Activated B cell treated with CpG ODN at 0.5 μM for 24 hours (primary cell): ENCODE measurements at regions not wholly inside any gene's neighbourhood (a gene's known extent, or its start where the extent isn't known, plus 50 kb on each side); places are given as distances from the start of the nearest gene placed in this dataset.

Source experiments
- ATAC-seq: fragments of 200-7000 bp; cut with Tn5 transposase; one replicate; pipeline ENCODE4 v1.10.0; 2021; ENCODE audit warnings: low read depth, mild to moderate bottlenecking, moderate library complexity
- CTCF ChIA-PET: fragments of 350-600 bp; sonication (Branson Sonifier 250); formaldehyde crosslinking; loops from one replicate; lab custom pipeline; 2021; ENCODE audit warnings: antibody characterized with exemption; lab: Charles Lee
- POLR2A ChIA-PET: fragments of 350-600 bp; sonication (Branson Sonifier 250); formaldehyde crosslinking; loops from one replicate; lab custom pipeline; 2021; ENCODE audit warnings: antibody characterized with exemption; lab: Charles Lee
- DNase-seq: peaks from one replicate; pipeline ENCODE4 v3.0.0; 2022
- H3K27ac Mint-ChIP-seq: one replicate; pipeline ENCODE4 v1.8.0; 2020; ENCODE audit warnings: mixed read lengths
- H3K27me3 Mint-ChIP-seq: one replicate; pipeline ENCODE4 v1.8.0; 2021; ENCODE audit warnings: mixed read lengths
- H3K36me3 Mint-ChIP-seq: one replicate; pipeline ENCODE4 v1.8.0; 2021; ENCODE audit warnings: low read depth, mixed read lengths
- H3K4me1 Mint-ChIP-seq: one replicate; pipeline ENCODE4 v1.8.0; 2021; ENCODE audit warnings: mixed read lengths
- H3K4me3 Mint-ChIP-seq: one replicate; pipeline ENCODE4 v1.8.0; 2020; ENCODE audit warnings: mild to moderate bottlenecking, mixed read lengths
- H3K9me3 Mint-ChIP-seq: one replicate; pipeline ENCODE4 v1.8.0; 2020; ENCODE audit warnings: mixed read lengths
- CTCF ChIP-seq: fragments of 200-600 bp; IDR thresholded peaks from one replicate; pipeline ENCODE4 v1.8.0; 2022; ENCODE audit warnings: antibody characterized with exemption, mild to moderate bottlenecking
- intact Hi-C: fragments of 100-400 bp; cut with micrococcal nuclease; formaldehyde crosslinking; loops from one replicate; pipeline ENCODE4 v1.15.1; 2024

GRCh38 chr5:66362687-66363086 is 218.6 kb downstream of the SREK1 start:
- H3K4me1 Mint-ChIP-seq: no peaks in the 10 kb centered on the region
- POLR2A ChIA-PET: no interaction called here
- DNase-seq (no peak), ATAC-seq (no peak)
- H3K4me3 Mint-ChIP-seq: no peak overlapping the region
- no peak overlapping the region for H3K27ac Mint-ChIP-seq
- H3K27me3 Mint-ChIP-seq: peaks cover 8% of the 10 kb centered on the region
- intact Hi-C loops: no loop called here
- no peak for TF ChIP-seq CTCF
- no peaks in the 10 kb centered on the region for H3K36me3 Mint-ChIP-seq
- H3K9me3 Mint-ChIP-seq: no peaks in the 10 kb centered on the region
- CTCF ChIA-PET: no interaction called here

DNA sequence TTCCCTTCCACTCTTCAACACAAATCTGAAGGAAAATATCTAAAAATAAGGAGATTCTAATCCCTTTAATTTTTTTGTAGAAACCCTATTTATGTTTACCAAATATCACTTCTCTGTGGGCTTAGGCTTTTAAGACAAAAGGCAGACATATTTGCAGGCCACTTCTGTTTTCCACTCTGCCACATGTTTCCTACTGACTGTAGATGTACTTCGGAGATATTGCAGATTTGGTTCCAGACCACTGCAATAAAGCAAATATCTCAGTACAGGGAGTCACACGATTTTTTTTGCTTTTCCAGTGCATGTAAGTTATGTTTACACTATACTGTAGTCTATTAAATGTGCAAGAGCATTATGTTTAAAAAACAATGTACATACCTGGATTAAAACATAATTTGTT is 219.0 kb downstream of the SREK1 start:
- ATAC-seq: no peak
- Mint-ChIP-seq H3K36me3 (no peaks in the 10 kb centered on the region), H3K4me3 (no peak overlapping the region), H3K4me1 (no peaks in the 10 kb centered on the region), H3K9me3 (no peaks in the 10 kb centered on the region), H3K27ac (no peak overlapping the region), H3K27me3 (peaks cover 8% of the 10 kb centered on the region)
- ChIA-PET POLR2A (no interaction called here), CTCF (no interaction called here)
- intact Hi-C loops: no loop called here
- TF ChIP-seq CTCF: no peak
- no peak for DNase-seq

- ATAC-seq: no peak
- Mint-ChIP-seq H3K36me3 (no peaks in the 10 kb centered on the region), H3K4me3 (no peak overlapping the region), H3K27me3 (peaks cover 8% of the 10 kb centered on the region), H3K4me1 (no peaks in the 10 kb centered on the region), H3K27ac (no peak overlapping the region), H3K9me3 (no peaks in the 10 kb centered on the region)
- intact Hi-C loops: no loop called here
- CTCF ChIA-PET: no interaction called here
- TF ChIP-seq CTCF: no peak
- no peak for DNase-seq
- POLR2A ChIA-PET: no interaction called here
Measured at GRCh38 chr5:66364186-66364585, 220.1 kb downstream of the SREK1 start.

DNA sequence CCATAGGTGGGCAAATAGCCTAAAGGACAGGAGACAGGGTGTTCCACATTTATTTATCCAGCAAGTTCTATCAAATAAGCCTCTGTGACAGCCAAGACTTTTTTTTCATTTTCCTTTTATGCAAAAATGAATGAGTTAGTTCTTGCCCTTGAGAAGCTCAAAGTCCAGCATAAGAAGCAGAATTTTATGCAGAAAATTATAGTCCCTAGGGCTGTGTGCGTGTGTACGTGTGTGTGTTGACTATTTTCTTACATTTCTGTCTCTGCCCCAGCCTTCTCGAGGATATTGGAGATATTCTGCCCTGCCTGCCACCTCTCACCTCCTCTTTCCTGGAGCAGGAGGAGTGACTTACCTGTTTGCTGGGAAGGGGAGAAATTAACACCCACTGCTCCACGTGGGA is 221.9 kb downstream of the SREK1 start:
- Mint-ChIP-seq H3K27me3 (peaks cover 8% of the 10 kb centered on the region), H3K4me3 (no peak overlapping the region), H3K27ac (no peak overlapping the region), H3K9me3 (no peaks in the 10 kb centered on the region), H3K36me3 (no peaks in the 10 kb centered on the region), H3K4me1 (no peaks in the 10 kb centered on the region)
- no peak for TF ChIP-seq CTCF
- ATAC-seq: no peak
- ChIA-PET CTCF (no interaction called here), POLR2A (no interaction called here)
- intact Hi-C loops: no loop called here
- DNase-seq: no peak

DNA sequence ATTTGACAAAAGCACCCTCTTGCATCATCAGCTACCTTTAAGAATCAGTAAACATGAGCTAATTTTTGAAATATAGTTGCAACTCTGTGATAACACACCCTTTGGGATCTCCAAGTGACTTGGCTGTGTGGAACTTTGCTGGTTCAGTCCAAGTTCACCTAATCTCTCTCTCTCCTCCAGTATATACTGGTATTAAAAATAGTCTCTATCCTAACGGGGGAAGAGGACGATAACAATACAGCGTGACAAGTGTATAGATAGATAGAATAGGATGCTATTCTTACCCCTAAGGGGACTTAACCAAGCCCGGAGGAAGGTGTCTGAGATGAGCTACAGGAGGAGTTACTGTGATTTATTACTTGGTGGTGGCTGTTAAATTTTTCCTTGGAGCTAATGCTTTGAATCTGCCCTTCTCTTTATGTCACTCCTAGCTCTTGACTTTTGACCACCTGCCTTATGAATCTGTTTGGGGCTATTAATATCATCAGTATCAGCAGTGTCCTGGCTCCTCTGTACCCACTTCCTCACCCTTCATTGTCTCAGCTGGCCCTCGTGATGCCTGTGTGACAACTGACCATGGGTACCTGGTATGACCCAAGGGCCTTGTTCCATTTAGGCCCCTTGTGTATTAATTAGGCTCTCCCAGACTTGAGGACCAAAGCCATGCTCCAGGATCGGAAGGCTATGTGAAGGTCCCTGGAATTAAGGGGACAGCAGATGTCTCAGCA is 223.9 kb downstream of the SREK1 start:
- no peaks in the 10 kb centered on the region for H3K4me1 Mint-ChIP-seq
- CTCF ChIA-PET: no interaction called here
- no peak overlapping the region for H3K27ac Mint-ChIP-seq
- DNase-seq (no peak), ATAC-seq (no peak)
- no peaks in the 10 kb centered on the region for H3K9me3 Mint-ChIP-seq
- TF ChIP-seq CTCF: no peak
- intact Hi-C loops: no loop called here
- peaks cover 4% of the 10 kb centered on the region for H3K27me3 Mint-ChIP-seq
- H3K4me3 Mint-ChIP-seq: no peak overlapping the region
- H3K36me3 Mint-ChIP-seq: no peaks in the 10 kb centered on the region
- POLR2A ChIA-PET: no interaction called here
